H9 (cell line): ENCODE measurements at regions not wholly inside any gene's neighbourhood (a gene's known extent, or its start where the extent isn't known, plus 50 kb on each side); places are given as distances from the start of the nearest gene placed in this dataset.

Experiments
- DNase-seq: peaks from one replicate; pipeline ENCODE4 v3.0.0-alpha.2; 2017
- H2AFZ ChIP-seq: one replicate; pipeline ENCODE4 v1.6.1; 2013; ENCODE audit warnings: mild to moderate bottlenecking, low read length, control low read depth, moderate library complexity
- H2AK5ac ChIP-seq: 2 replicates; pipeline ENCODE4 v1.6.1; 2013; ENCODE audit warnings: low read length, control low read depth, mixed read lengths; ENCODE audit not compliant: insufficient read length
- H2BK120ac ChIP-seq: one replicate; pipeline ENCODE4 v1.6.1; 2013; ENCODE audit warnings: low read depth, mild to moderate bottlenecking, low read length, control low read depth, inconsistent platforms; ENCODE audit not compliant: poor library complexity, severe bottlenecking
- H2BK12ac ChIP-seq: 2 replicates; pipeline ENCODE4 v1.6.1; 2013; ENCODE audit warnings: low read length, control low read depth, mixed read lengths, low read depth; ENCODE audit not compliant: insufficient read length
- H2BK15ac ChIP-seq: 2 replicates; pipeline ENCODE4 v1.6.1; 2013; ENCODE audit warnings: low read depth, low read length, control low read depth
- H2BK20ac ChIP-seq: one replicate; pipeline ENCODE4 v1.6.1; 2013; ENCODE audit warnings: low read depth, mild to moderate bottlenecking, low read length, control low read depth, inconsistent platforms; ENCODE audit not compliant: poor library complexity, severe bottlenecking
- H2BK5ac ChIP-seq: 2 replicates; pipeline ENCODE4 v1.6.1; 2013; ENCODE audit warnings: low read length, control low read depth, mixed read lengths; ENCODE audit not compliant: insufficient read length
- H3K14ac ChIP-seq: 2 replicates; pipeline ENCODE4 v1.6.1; 2013; ENCODE audit warnings: low read length, control low read depth; ENCODE audit not compliant: insufficient read depth
- H3K18ac ChIP-seq: 2 replicates; pipeline ENCODE4 v1.6.1; 2013; ENCODE audit warnings: low read depth, mild to moderate bottlenecking, mixed read lengths, low read length, control low read depth; ENCODE audit not compliant: insufficient read length
- H3K23ac ChIP-seq: 2 replicates; pipeline ENCODE4 v1.6.1; 2013; ENCODE audit warnings: low read length, control low read depth, mixed read lengths, low read depth; ENCODE audit not compliant: insufficient read length
- H3K23me2 ChIP-seq: 2 replicates; pipeline ENCODE4 v1.6.1; 2013; ENCODE audit warnings: low read depth, mild to moderate bottlenecking, mixed read lengths, low read length, control low read depth; ENCODE audit not compliant: insufficient read length, poor library complexity, severe bottlenecking
- H3K27ac ChIP-seq: 2 replicates; pipeline ENCODE4 v1.5.1; 2013; ENCODE audit warnings: low read length, control low read depth, mixed read lengths, low read depth; ENCODE audit not compliant: insufficient read length
- H3K27me3 ChIP-seq: 2 replicates; pipeline ENCODE4 v1.6.1; 2013; ENCODE audit warnings: low read length, control low read depth, inconsistent platforms; ENCODE audit not compliant: insufficient read depth
- H3K4ac ChIP-seq: 2 replicates; pipeline ENCODE4 v1.6.1; 2013; ENCODE audit warnings: low read depth, mild to moderate bottlenecking, control low read depth, inconsistent platforms, low read length, moderate library complexity
- H3K4me1 ChIP-seq: 2 replicates; pipeline ENCODE4 v1.6.1; 2013; ENCODE audit warnings: low read length, control low read depth, inconsistent platforms; ENCODE audit not compliant: insufficient read depth
- H3K4me2 ChIP-seq: 2 replicates; pipeline ENCODE4 v1.6.1; 2013; ENCODE audit warnings: low read length, control low read depth, mixed read lengths; ENCODE audit not compliant: insufficient read length, insufficient read depth
- H3K56ac ChIP-seq: 2 replicates; pipeline ENCODE4 v1.6.1; 2013; ENCODE audit warnings: low read depth, mild to moderate bottlenecking, mixed read lengths, low read length, control low read depth; ENCODE audit not compliant: insufficient read length
- H3K79me1 ChIP-seq: 2 replicates; pipeline ENCODE4 v1.6.1; 2013; ENCODE audit warnings: low read depth, mild to moderate bottlenecking, moderate library complexity, low read length, control low read depth, inconsistent platforms; ENCODE audit not compliant: insufficient read depth, poor library complexity, severe bottlenecking
- H3K79me2 ChIP-seq: 2 replicates; pipeline ENCODE4 v1.6.1; 2013; ENCODE audit warnings: low read length, control low read depth, inconsistent platforms; ENCODE audit not compliant: insufficient read depth
- H3K9ac ChIP-seq: 2 replicates; pipeline ENCODE4 v1.6.1; 2013; ENCODE audit warnings: low read length, control low read depth, mixed read lengths; ENCODE audit not compliant: insufficient read length; ENCODE audit errors: extremely low read depth
- H3K9me3 ChIP-seq: one replicate; pipeline ENCODE4 v1.6.1; 2013; ENCODE audit warnings: low read depth, low read length, inconsistent platforms; ENCODE audit not compliant: control insufficient read depth
- H3T11ph ChIP-seq: one replicate; pipeline ENCODE4 v1.6.1; 2013; ENCODE audit warnings: mild to moderate bottlenecking, low read length, control low read depth, inconsistent platforms
- H4K20me1 ChIP-seq: one replicate; pipeline ENCODE4 v1.6.1; 2013; ENCODE audit not compliant: control insufficient read depth, insufficient read length, insufficient read depth
- H4K5ac ChIP-seq: 2 replicates; pipeline ENCODE4 v1.6.1; 2013; ENCODE audit warnings: low read depth, mild to moderate bottlenecking, mixed read lengths, low read length, control low read depth; ENCODE audit not compliant: insufficient read length
- H4K8ac ChIP-seq: replicated peaks from 2 replicates; pipeline ENCODE4 v1.6.1; 2013; ENCODE audit warnings: low read length, control low read depth, mixed read lengths, low read depth; ENCODE audit not compliant: insufficient read length
- H4K91ac ChIP-seq: 2 replicates; pipeline ENCODE4 v1.6.1; 2013; ENCODE audit warnings: low read depth, mild to moderate bottlenecking, moderate library complexity, mixed read lengths, low read length, control low read depth; ENCODE audit not compliant: insufficient read length
- H3K27ac Mint-ChIP-seq, 3 experiments: 2 replicates in 2 of 3; 3 replicates in 1 of 3; pipeline ENCODE4 v1.8.0; 2020 to 2021; ENCODE audit warnings: mixed read lengths in 3 of 3, mild to moderate bottlenecking in 1 of 3, moderate library complexity in 1 of 3
- H3K27me3 Mint-ChIP-seq: 2 replicates; pipeline ENCODE4 v1.8.0; 2021; ENCODE audit warnings: low read depth, mild to moderate bottlenecking, moderate library complexity, mixed read lengths
- H3K36me3 Mint-ChIP-seq, 3 experiments: 2 replicates in 2 of 3; 3 replicates in 1 of 3; pipeline ENCODE4 v1.8.0; 2020 to 2021; ENCODE audit warnings: low read depth in 3 of 3, mixed read lengths in 3 of 3; ENCODE audit not compliant: insufficient read depth in 1 of 3
- H3K4me1 Mint-ChIP-seq, 2 experiments: 2 replicates each; pipeline ENCODE4 v1.8.0; 2020; ENCODE audit warnings: mixed read lengths in 2 of 2
- H3K4me3 Mint-ChIP-seq, 2 experiments: 2 replicates in 1 of 2; 3 replicates in 1 of 2; pipeline ENCODE4 v1.8.0; 2020 to 2021; ENCODE audit warnings: mild to moderate bottlenecking in 2 of 2, mixed read lengths in 2 of 2, moderate library complexity in 1 of 2
- H3K9me3 Mint-ChIP-seq, 2 experiments: 2 replicates in 1 of 2; 3 replicates in 1 of 2; pipeline ENCODE4 v1.8.0; 2020; ENCODE audit warnings: mild to moderate bottlenecking in 2 of 2, mixed read lengths in 2 of 2, moderate library complexity in 1 of 2
- WGBS: extraction: QIAGEN DNeasy Blood & Tissue Kit; methylation state at CpG from one replicate; pipeline ENCODE4 v1.1.7; 2013; ENCODE audit warnings: missing lambda C conversion rate, low lambda C conversion rate, mixed read lengths; ENCODE audit not compliant: insufficient read length; ENCODE audit errors: extremely low coverage; 5-methylcytosine and 5-hydroxymethylcytosine counted together
- TF ChIP-seq, protein P1 (sequence below): fragments of 200-600 bp; sonication (generic); conservative IDR thresholded peaks from 3 replicates; pipeline ENCODE4 v1.8.0; 2021; ENCODE audit warnings: antibody characterized with exemption, mild to moderate bottlenecking

DNA sequence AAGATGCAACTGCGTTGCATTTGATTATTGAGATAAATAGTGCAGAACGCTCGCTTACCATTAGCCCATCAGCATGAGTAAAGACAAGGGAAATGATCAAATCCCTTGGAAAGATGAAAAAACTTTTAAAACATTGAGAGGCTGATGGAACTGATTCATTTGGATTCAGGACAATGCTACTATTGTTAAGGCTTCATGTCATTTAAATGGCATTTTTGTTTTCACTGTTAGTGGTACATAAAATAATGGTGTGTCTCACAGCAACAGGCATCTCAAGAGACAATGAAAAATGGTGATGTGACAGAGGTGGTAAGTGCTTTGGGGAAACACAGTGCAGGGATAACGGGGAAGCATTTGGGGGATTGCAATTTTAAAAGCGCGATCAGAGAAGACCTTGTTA is 159.7 kb upstream of the KCNG1 start:
- H3K27ac Mint-ChIP-seq, result no peak overlapping the region
- no peak overlapping the region for H3K4me2 ChIP-seq
- no peaks in the 10 kb centered on the region for H3K9me3 ChIP-seq
- H3K27me3 Mint-ChIP-seq, result peaks cover 2% of the 10 kb centered on the region; the same call in 1 of the 2 replicates
- H2BK120ac ChIP-seq, result no peak overlapping the region
- H2BK5ac ChIP-seq, result no peak overlapping the region
- no peaks in the 10 kb centered on the region for H4K20me1 ChIP-seq
- DNase-seq, result no peak
- H3K23me2 ChIP-seq, result no peaks in the 10 kb centered on the region
- H3K9me3 Mint-ChIP-seq, result no peaks in the 10 kb centered on the region
- H3K27me3 ChIP-seq, result no peaks in the 10 kb centered on the region
- H3K4ac ChIP-seq, result no peak overlapping the region
- WGBS, result no CpG with 5 or more reads among the region's 6 CpGs
- no peak overlapping the region for H2BK15ac ChIP-seq
- H2BK20ac ChIP-seq, result no peak overlapping the region
- no peak overlapping the region for H4K8ac ChIP-seq
- H3T11ph ChIP-seq, result no peak overlapping the region
- H2BK12ac ChIP-seq, result no peak overlapping the region
- H4K5ac ChIP-seq, result no peak overlapping the region
- no peak overlapping the region for H3K14ac ChIP-seq
- H3K23ac ChIP-seq, result no peak overlapping the region
- H3K36me3 Mint-ChIP-seq, result no peaks in the 10 kb centered on the region
- H2AFZ ChIP-seq, result no peak overlapping the region
- H3K18ac ChIP-seq, result no peak overlapping the region
- no peak overlapping the region for H3K4me3 Mint-ChIP-seq
- TF ChIP-seq, protein P1, sequence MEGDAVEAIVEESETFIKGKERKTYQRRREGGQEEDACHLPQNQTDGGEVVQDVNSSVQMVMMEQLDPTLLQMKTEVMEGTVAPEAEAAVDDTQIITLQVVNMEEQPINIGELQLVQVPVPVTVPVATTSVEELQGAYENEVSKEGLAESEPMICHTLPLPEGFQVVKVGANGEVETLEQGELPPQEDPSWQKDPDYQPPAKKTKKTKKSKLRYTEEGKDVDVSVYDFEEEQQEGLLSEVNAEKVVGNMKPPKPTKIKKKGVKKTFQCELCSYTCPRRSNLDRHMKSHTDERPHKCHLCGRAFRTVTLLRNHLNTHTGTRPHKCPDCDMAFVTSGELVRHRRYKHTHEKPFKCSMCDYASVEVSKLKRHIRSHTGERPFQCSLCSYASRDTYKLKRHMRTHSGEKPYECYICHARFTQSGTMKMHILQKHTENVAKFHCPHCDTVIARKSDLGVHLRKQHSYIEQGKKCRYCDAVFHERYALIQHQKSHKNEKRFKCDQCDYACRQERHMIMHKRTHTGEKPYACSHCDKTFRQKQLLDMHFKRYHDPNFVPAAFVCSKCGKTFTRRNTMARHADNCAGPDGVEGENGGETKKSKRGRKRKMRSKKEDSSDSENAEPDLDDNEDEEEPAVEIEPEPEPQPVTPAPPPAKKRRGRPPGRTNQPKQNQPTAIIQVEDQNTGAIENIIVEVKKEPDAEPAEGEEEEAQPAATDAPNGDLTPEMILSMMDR, result no peak
- H3K56ac ChIP-seq, result no peak overlapping the region
- no peak overlapping the region for H4K91ac ChIP-seq
- no peaks in the 10 kb centered on the region for H3K79me1 ChIP-seq
- H3K9ac ChIP-seq, result no peak overlapping the region
- no peak overlapping the region for H3K27ac ChIP-seq
- H3K4me1 Mint-ChIP-seq, result peaks cover 4 to 10% of the 10 kb centered on the region in 2 experiments; a peak in 3 of 4 replicates
- H2AK5ac ChIP-seq, result no peak overlapping the region
- 0 out of 2 replicates have a peak, but pooled peaks cover 3% of the 10 kb centered on the region for H3K4me1 ChIP-seq
- H3K79me2 ChIP-seq, result no peaks in the 10 kb centered on the region
